Lower leg skin (tissue), 4 donors: ENCODE measurements at regions not wholly inside any gene's neighbourhood (a gene's known extent, or its start where the extent isn't known, plus 50 kb on each side); places are given as distances from the start of the nearest gene placed in this dataset.

ENCODE experiments used
- DNase-seq, 2 donors: peaks; one replicate each; pipeline ENCODE4 v3.0.0-alpha.2; 2019; ENCODE audit warnings: low spot score in 2 of 2
- H3K4me3 ChIP-seq: fragments of 200-600 bp; sonication (generic); 2 replicates; pipeline ENCODE4 v1.5.1; 2017; ENCODE audit warnings: mild to moderate bottlenecking, low read depth; ENCODE audit not compliant: poor library complexity, severe bottlenecking
- POLR2A ChIP-seq, 2 donors: fragments of 450-650 bp; IDR thresholded peaks; one replicate each; pipeline ENCODE4 v1.6.1; 2016 to 2017; ENCODE audit warnings: antibody characterized with exemption in 2 of 2, mild to moderate bottlenecking in 1 of 2, moderate library complexity in 1 of 2
- WGBS, 2 donors: methylation state at CpG; one replicate each; pipeline ENCODE4 v1.1.5; 2018; 5-methylcytosine and 5-hydroxymethylcytosine counted together
- intact Hi-C: fragments of 100-400 bp; cut with DNase I; formaldehyde crosslinking; loops from one replicate; pipeline ENCODE4 v1.15.0; 2023; ENCODE audit warnings: low total_unique reads
- TF ChIP-seq, protein P1 (sequence below), 3 donors: fragments of 450-650 bp; IDR thresholded peaks; one replicate each; pipeline ENCODE4 v1.5.1; 2016; ENCODE audit warnings: antibody characterized with exemption in 3 of 3, mild to moderate bottlenecking in 3 of 3, moderate library complexity in 2 of 3

- intact Hi-C loops = no loop called here
- WGBS, 2 donors = 75 to 85% methylated on average over 4 of the region's 4 CpGs
- DNase-seq = no peak
- TF ChIP-seq POLR2A (IDR thresholded peaks at IDR 0.05) = no peak
- TF ChIP-seq, protein P1, sequence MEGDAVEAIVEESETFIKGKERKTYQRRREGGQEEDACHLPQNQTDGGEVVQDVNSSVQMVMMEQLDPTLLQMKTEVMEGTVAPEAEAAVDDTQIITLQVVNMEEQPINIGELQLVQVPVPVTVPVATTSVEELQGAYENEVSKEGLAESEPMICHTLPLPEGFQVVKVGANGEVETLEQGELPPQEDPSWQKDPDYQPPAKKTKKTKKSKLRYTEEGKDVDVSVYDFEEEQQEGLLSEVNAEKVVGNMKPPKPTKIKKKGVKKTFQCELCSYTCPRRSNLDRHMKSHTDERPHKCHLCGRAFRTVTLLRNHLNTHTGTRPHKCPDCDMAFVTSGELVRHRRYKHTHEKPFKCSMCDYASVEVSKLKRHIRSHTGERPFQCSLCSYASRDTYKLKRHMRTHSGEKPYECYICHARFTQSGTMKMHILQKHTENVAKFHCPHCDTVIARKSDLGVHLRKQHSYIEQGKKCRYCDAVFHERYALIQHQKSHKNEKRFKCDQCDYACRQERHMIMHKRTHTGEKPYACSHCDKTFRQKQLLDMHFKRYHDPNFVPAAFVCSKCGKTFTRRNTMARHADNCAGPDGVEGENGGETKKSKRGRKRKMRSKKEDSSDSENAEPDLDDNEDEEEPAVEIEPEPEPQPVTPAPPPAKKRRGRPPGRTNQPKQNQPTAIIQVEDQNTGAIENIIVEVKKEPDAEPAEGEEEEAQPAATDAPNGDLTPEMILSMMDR (IDR thresholded peaks at IDR 0.05) = no peak
- H3K4me3 ChIP-seq = no peak overlapping the region
Observed at GRCh38 chr6:113457198-113457597, 399.9 kb upstream of the MARCKS start.

DNA sequence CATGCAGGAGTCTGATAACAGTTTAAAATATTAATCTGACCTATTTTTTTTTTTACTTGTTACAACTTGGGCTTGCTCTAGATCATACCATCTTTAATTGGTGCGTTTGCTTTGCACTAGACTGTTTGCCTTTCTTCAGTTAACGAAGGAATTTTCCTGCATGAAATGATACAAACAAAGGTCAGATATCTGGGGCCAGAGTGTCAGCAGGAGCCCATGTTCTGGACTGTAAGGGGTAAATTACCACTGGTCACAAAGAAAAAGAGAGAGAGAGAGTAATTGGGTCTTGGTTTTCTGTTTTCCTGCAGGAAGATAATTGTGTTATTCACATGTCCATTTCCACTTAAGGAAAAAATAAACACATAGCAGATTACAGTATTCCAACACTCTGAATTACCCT, 399.4 kb upstream of the MARCKS start:
- WGBS, 2 donors = 66 to 74% methylated on average over 2 of the region's 2 CpGs
- intact Hi-C loops = no loop called here

DNA sequence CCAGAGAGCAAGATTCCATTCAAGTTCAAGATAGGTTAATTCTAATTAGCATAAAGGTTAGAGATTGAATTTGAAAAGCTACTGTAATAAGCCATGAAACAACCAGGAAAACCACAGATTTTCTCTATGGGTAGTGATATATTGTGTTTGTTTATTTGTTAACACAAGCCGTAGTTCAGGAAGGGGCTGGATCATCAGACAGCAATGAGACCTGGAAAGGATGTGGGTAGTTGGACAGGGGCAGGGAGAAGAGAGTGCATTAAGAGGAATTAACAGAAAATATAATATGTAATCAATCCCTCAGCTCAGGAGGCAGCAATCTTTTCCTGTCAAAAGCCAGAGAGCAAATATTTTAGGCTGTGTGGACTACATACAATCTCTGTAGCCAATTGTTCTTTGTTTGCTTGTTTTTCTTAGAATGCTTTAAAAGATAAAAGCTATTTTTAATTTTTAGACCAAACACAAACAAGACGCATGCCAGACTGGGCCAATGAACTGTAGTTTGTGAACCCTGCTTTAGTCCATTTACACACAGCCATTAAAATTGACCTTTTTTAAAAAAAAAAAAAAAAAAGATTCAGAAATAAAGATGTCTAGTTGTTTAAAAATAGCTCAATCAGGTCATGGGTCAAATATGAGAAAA, 398.7 kb upstream of the MARCKS start:
- no peak overlapping the region for H3K4me3 ChIP-seq
- no peak for TF ChIP-seq POLR2A (IDR thresholded peaks at IDR 0.05)
- TF ChIP-seq, protein P1 (IDR thresholded peaks at IDR 0.05) = no peak
- intact Hi-C loops = no loop called here
- no peak for DNase-seq
- 51 to 61% methylated on average over 2 of the region's 2 CpGs for WGBS, 2 donors

More for the DNA sequence above, 399.4 kb upstream of the MARCKS start:
- H3K4me3 ChIP-seq = no peak overlapping the region
- TF ChIP-seq, protein P1 (IDR thresholded peaks at IDR 0.05) = no peak
- TF ChIP-seq POLR2A (IDR thresholded peaks at IDR 0.05) = no peak
- no peak for DNase-seq

DNA sequence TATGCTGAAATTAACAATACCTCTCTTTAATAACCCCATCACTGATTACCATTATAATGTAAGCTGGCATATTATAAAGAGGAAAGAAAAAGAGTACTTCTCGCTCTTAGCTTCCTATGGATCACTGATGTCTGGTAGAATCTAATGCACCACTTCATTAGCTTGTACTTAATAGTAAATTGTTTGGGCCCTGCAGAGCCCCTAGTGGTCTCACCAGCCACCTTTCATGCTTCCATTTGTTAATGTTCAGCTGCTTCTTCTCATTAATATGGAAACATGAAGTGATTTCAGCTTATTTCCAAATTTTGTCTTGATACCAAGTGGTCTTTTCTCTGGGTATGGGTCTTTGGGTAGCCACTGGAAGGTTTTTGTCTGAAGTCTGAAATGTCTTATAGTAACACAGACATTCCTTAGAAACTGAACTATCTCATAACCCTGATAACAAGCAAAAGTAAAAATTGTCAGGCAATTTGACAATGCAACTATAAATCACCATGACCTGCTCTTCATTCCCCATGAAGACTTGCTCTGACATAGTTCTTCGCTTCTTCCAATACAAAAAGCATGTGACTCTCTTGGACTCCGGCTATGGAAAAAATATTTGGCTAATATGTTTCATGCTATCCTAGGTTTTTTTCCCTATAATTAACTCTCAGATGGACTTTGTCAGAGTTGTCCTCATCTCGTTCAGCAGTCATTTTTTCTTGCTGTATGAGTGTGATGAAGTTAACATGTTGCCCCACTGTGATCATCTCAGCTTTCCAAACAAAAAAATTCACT, 395.8 kb upstream of the MARCKS start:
- no peak overlapping the region for H3K4me3 ChIP-seq

GRCh38 chr6:113464536-113464935, 392.6 kb upstream of the MARCKS start:
- TF ChIP-seq, protein P1 (IDR thresholded peaks at IDR 0.05) = no peak
- TF ChIP-seq POLR2A (IDR thresholded peaks at IDR 0.05) = no peak
- WGBS, 2 donors = 65 to 73% methylated on average over 3 of the region's 3 CpGs
- no peak for DNase-seq
- H3K4me3 ChIP-seq = no peak overlapping the region
- intact Hi-C loops = no loop called here

More for the DNA sequence above, 395.8 kb upstream of the MARCKS start:
- no peak for TF ChIP-seq POLR2A (IDR thresholded peaks at IDR 0.05)
- TF ChIP-seq, protein P1 (IDR thresholded peaks at IDR 0.05) = no peak
- WGBS, 2 donors = 41 to 47% methylated on average over 4 of the region's 4 CpGs
- no peak for DNase-seq
- intact Hi-C loops = no loop called here
